ENCODE measurements at regions not wholly inside any gene's neighbourhood (a gene's known extent, or its start where the extent isn't known, plus 50 kb on each side); places are given as distances from the start of the nearest gene placed in this dataset.

- DNase-seq: no peak
Observed at GRCh38 chr3:148232389-148232788, 465.3 kb upstream of the AGTR1 start.

GRCh38 chr3:148233403-148233802 lies 464.3 kb upstream of the AGTR1 start:
- no peak for DNase-seq

- no peak for DNase-seq
Observed at GRCh38 chr3:148234536-148234935, 463.2 kb upstream of the AGTR1 start.

GRCh38 chr3:148235566-148235965 lies 462.1 kb upstream of the AGTR1 start:
- DNase-seq: no peak

GRCh38 chr3:148238421-148238821 lies 459.3 kb upstream of the AGTR1 start:
- DNase-seq: no peak

- DNase-seq: no peak
Observed at GRCh38 chr3:148240351-148240750, 457.4 kb upstream of the AGTR1 start.

- DNase-seq: no peak
Observed at GRCh38 chr3:148243609-148244008, 454.1 kb upstream of the AGTR1 start.

- DNase-seq: no peak
Observed at GRCh38 chr3:148246291-148246923, 451.3 kb upstream of the AGTR1 start.

GRCh38 chr3:148253713-148254112 lies 444.0 kb upstream of the AGTR1 start:
- no peak for DNase-seq

- DNase-seq: no peak
Observed at GRCh38 chr3:148254402-148254801, 443.3 kb upstream of the AGTR1 start.

- no peak for DNase-seq
Observed at GRCh38 chr3:148255981-148256969, 441.4 kb upstream of the AGTR1 start.

- DNase-seq: no peak
Observed at GRCh38 chr3:148262980-148263379, 434.7 kb upstream of the AGTR1 start.

GRCh38 chr3:148265841-148266240 lies 431.9 kb upstream of the AGTR1 start:
- no peak for DNase-seq

GRCh38 chr3:148266341-148266740 lies 431.4 kb upstream of the AGTR1 start:
- DNase-seq: no peak

- DNase-seq: no peak
Observed at GRCh38 chr3:148269816-148270215, 427.9 kb upstream of the AGTR1 start.

- DNase-seq: no peak
Observed at GRCh38 chr3:148280623-148281242, 417.0 kb upstream of the AGTR1 start.

- DNase-seq: no peak
Observed at GRCh38 chr3:148289159-148289558, 408.5 kb upstream of the AGTR1 start.

- no peak for DNase-seq
Observed at GRCh38 chr3:148297013-148297412, 400.7 kb upstream of the AGTR1 start.

- no peak for DNase-seq
Observed at GRCh38 chr3:148307443-148307843, 390.3 kb upstream of the AGTR1 start.

- peak; percentile 20 for DNase-seq
Observed at GRCh38 chr3:148309390-148310035, 388.2 kb upstream of the AGTR1 start.

- no peak for DNase-seq
Observed at GRCh38 chr3:148315756-148316155, 381.9 kb upstream of the AGTR1 start.

- no peak for DNase-seq
Observed at GRCh38 chr3:148318240-148318639, 379.5 kb upstream of the AGTR1 start.

All from retina (tissue), 1 donor.